HG02588 (cell line): ENCODE measurements at regions not wholly inside any gene's neighbourhood (a gene's known extent, or its start where the extent isn't known, plus 50 kb on each side); places are given as distances from the start of the nearest gene placed in this dataset.

Experiments used
- ATAC-seq: cut with Tn5 transposase; IDR thresholded peaks from one replicate; pipeline ENCODE4 v1.9.1; 2021; ENCODE audit warnings: mild to moderate bottlenecking, moderate library complexity; ENCODE audit not compliant: unreplicated experiment

- ATAC-seq: no peak
These were observed 113.2 kb upstream of the EEA1 start for GRCh38 chr12:93042283-93042682.

DNA sequence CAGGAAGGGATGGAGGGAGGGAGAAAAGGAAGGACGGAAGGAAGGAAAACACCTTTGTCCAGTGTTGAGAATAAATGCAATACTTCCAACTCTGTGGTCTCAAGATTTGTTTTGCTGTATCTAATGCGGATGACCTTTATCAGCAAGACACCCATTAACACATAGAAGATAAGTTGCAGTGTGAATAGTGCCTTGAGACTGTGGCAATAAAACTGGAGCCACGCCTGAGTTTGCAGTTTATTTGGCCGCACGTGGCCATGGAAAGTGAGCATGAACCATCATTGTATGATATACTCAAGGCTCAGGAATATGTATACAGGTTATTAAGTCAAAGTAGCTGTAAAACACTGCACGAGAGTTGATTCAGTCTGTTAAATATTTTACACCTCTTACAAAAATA is 113.6 kb upstream of the EEA1 start:
- no peak for ATAC-seq

GRCh38 chr12:93043192-93043876 is 114.2 kb upstream of the EEA1 start:
- no peak for ATAC-seq

DNA sequence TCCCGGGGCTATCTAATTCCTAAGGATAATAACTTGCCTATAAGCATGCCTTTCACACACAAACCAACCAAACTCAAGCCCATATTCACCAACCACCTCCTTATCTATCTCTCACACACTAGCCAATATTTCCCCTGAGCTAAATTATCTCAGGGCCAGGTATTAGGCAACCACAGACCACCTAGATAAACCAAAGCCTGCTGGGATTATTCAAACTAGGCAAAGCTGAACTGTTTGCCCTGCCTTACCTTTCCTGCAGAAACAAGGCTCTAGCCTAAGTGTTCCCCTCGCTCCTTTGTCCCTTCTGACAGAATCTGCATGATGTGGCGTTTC is 114.7 kb upstream of the EEA1 start:
- ATAC-seq: no peak

- no peak for ATAC-seq
These were observed 118.0 kb upstream of the EEA1 start for GRCh38 chr12:93047118-93047517.

DNA sequence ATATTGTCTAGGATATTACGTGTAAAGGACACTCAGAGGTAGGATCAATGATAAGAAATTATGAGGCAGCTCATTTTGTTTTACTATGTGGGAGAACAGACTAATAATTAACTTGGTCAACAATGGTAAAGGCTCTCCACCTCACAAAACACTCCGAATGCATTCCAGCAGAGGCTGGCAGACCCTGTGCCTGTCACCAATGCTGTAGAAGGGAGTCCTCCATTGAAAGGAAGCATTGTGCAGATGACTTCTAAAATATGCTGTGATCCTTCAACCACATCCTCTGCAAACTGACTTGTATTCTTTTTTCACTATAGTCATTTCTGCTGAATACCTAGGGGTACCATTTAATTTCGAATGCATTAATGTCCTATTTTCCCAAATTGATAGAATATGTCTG is 119.6 kb upstream of the EEA1 start:
- no peak for ATAC-seq

DNA sequence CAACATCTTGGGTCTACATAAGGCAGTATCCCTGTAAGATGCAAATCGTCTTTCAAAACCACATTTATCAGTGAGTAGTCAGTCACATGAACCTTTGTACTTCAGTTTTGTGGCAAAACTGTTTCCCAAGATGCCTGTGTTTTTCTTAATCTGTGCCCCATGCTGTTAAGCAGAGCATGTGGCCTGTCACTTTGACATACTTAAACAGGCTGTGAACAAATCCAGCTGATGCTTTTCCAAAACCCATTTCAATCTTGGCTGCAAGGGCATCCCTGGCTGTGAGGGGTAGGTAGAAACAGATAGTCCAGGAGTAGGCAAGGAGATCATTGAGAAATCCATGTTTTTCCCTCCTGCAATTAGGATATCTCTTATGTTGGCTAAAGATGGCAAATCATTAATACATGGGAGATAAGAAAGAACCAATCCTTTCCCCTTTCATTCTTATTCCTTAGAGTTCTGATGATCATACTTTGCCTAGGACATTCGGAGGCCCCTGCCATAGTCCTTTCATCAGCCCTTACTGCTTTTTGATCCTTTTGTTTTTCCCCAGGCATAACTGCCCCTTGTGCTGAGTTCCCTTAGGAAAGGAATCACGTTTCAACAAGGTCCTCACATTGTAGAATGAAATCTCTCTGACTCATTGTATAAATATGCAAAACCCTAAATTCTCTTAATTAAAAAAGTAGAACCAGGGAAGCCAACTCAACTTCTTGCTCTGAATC is 121.1 kb upstream of the EEA1 start:
- no peak for ATAC-seq

GRCh38 chr12:93050748-93051081 is 121.6 kb upstream of the EEA1 start:
- ATAC-seq: no peak

DNA sequence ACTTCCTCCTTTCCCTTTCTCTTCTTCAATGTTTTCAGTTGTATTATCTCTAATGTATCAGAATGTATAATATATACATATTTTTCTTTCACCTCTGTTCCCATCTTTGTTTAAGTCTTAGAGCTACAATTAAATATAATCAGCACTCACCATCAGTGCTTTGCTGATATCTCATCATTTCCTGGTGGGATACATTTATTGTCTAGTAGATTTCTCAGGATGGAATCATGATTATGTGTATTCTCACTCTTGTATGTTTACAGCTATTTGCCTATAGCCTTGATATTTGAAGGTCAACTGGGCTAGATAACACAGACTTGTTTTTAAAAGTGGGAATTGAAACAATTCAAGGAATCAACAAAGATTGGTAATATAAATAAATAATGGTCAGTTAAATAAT is 124.9 kb upstream of the EEA1 start:
- no peak for ATAC-seq

GRCh38 chr12:93055221-93055620 is 126.1 kb upstream of the EEA1 start:
- no peak for ATAC-seq

GRCh38 chr12:93056971-93057535 is 128.0 kb upstream of the EEA1 start:
- no peak for ATAC-seq

DNA sequence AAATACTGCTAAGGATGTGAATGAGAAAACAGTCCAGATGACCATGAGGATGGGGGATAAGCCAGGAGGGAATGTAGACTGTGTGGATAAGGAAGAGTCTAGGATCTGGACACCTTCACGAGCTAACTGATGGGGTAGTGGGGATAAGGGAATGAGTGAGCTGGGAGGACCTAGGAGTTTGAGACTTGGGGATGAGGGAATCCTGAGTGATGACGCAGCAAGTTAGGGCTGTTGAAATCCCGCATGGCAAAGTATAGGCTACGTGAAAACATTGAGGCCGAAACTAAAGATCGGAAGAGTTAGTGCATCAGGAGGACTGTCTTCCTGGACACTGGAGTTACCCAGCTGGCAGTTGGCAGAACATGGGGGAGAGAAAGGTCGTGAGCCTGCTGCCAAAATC is 129.2 kb upstream of the EEA1 start:
- ATAC-seq: no peak

GRCh38 chr12:93059288-93059687 is 130.2 kb upstream of the EEA1 start:
- ATAC-seq: no peak

DNA sequence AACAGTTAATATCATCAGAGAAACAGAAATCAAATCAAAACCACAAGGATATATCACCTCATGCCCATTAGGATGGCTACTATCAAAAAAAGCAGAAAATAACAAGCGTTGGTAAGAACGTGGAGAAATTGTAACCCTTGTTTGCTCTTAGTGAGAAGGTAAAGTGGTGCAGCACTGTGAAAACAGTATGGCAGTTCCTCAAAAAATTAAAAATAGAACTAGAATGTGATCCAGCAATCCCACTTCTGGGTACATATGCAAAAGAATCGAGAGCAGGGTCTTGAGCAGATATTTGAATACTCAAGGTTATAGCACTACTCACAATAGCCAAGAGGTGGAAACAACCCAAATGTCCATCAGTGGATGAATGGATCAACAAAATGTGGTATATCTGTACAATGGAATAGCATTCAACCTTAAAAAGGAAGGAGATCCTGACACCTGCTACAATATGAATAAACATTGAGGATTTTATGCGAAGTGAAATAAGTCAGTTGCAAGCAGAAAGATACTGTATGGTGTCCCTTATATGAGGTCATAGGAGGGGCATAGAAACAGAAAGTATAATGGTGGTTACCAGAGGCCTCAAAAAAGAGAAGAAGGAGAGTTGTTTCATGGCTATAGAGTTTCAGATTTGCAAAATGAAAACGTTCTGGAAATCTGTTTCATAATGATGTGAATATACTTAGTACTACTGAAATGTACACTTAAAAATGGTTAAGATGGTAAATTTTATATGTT is 131.0 kb upstream of the EEA1 start:
- ATAC-seq: peak; percentile 98

DNA sequence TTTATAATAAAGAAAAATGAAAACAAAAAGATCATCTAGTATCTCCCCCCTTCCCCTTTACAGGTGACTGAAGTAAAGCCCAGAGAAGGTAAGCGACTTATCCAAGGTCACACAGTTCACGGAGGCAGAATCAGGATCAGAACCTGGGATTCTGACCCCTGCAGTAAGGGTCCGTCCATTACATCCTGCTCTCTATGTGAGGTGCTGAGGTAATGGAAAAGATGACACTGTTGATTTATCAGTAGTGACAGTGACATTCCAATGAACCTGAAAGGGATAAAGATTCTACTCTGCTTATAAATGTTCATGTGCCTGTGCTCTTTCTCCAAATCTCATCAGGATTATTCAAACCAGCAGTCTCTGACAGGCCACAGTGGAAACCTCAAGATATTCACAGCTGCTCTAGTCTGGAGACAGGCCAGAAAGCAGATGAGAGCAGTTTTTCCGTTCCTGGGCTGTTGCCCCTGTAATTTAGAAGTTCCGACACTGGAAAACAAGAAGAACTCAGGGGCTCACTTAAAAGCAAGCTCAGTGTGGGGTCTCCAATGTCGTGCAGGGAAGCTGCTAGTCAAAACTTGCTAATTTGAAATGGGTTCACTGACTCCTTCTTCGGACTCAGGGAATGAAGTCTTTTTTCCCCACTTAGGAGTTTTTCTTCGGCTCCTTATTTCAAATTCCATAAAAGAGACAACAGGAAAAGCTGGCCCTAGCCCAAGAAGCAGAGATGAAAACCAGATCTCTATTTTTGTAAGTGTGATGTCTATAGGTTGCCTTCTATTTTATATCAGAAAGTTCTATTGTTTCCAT is 131.8 kb upstream of the EEA1 start:
- ATAC-seq: no peak

- no peak for ATAC-seq
These were observed 132.7 kb upstream of the EEA1 start for GRCh38 chr12:93061473-93062419.

GRCh38 chr12:93065896-93066295 is 136.8 kb upstream of the EEA1 start:
- ATAC-seq: no peak

DNA sequence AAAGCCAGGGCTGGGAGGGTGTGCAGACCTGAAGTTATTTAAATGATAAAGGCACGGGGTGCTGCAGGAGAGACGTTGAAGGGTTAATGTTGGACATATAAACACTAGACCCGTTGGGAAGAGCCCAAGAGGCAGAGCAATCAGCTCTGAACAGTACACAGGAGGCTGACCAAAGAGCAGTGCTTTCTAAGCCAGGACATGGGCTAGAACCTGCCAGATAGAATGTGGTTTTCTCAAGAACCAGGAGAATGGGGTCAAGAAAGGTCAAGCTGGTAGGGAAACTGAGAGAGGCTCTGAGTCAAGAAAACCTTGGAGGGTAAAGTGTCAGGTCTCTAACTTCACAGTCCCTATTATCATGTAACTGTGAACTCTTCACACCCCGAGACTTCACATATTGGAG is 143.2 kb upstream of the EEA1 start:
- no peak for ATAC-seq

GRCh38 chr12:93073324-93073723 is 144.2 kb upstream of the EEA1 start:
- no peak for ATAC-seq

DNA sequence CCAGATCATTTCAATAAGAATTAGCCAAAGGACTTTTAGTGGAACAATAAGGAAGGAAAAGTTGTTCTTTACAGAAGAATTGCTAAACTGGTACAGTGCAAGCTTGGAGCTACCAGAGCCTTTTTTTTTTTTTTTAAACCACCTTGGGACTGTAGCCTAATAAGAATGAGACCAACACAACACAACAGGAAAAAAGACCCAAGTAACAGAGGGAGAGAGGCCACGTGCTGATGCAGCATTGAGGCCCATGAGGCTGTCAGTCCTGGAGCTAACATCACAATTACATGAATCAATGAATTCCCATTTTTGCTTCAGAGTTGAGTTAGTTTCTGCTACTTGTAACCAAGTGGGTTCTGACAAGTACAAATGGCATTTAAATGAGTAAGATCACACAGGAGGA is 149.0 kb upstream of the EEA1 start:
- no peak for ATAC-seq
